AG09309 (cell line): ENCODE measurements at regions not wholly inside any gene's neighbourhood (a gene's known extent, or its start where the extent isn't known, plus 50 kb on each side); places are given as distances from the start of the nearest gene placed in this dataset.

ENCODE experiments used
- DNase-seq: peaks from one replicate; pipeline ENCODE4 v3.0.0-alpha.2; 2010; ENCODE audit warnings: low read depth
- H3K4me3 ChIP-seq: 2 replicates; pipeline ENCODE4 v1.5.1; 2011; ENCODE audit warnings: mild to moderate bottlenecking, low read depth, low read length, moderate library complexity; ENCODE audit not compliant: control insufficient read depth
- TF ChIP-seq, protein P1 (sequence below): IDR thresholded peaks from 2 replicates; pipeline ENCODE4 v1.5.1; 2011; ENCODE audit warnings: mild to moderate bottlenecking, low read depth, low read length, inconsistent platforms; ENCODE audit not compliant: insufficient read depth, control insufficient read depth; ENCODE audit errors: missing control alignments

DNA sequence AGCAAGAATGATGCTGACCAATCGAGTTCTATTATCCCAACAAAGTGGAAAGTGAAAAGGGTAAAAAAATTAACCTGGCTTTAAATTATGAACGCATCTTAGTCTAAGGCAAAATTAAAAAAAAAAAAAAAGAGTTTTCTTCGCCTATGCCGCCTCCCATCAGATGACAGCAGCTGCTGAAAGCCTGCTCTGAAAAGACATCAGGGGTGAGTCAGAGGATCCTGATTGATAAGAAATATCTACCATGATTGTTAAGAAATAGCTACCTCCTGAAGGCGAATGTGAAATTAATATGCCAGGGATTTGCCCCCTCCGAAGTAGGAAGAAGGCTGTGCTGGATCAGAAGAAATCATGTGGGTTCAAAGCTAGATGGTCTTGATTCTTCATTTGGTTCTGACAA, 216.8 kb upstream of the C1orf87 start:
- TF ChIP-seq, protein P1, sequence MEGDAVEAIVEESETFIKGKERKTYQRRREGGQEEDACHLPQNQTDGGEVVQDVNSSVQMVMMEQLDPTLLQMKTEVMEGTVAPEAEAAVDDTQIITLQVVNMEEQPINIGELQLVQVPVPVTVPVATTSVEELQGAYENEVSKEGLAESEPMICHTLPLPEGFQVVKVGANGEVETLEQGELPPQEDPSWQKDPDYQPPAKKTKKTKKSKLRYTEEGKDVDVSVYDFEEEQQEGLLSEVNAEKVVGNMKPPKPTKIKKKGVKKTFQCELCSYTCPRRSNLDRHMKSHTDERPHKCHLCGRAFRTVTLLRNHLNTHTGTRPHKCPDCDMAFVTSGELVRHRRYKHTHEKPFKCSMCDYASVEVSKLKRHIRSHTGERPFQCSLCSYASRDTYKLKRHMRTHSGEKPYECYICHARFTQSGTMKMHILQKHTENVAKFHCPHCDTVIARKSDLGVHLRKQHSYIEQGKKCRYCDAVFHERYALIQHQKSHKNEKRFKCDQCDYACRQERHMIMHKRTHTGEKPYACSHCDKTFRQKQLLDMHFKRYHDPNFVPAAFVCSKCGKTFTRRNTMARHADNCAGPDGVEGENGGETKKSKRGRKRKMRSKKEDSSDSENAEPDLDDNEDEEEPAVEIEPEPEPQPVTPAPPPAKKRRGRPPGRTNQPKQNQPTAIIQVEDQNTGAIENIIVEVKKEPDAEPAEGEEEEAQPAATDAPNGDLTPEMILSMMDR, result no peak
- DNase-seq, result no peak
- H3K4me3 ChIP-seq, result no peak overlapping the region

DNA sequence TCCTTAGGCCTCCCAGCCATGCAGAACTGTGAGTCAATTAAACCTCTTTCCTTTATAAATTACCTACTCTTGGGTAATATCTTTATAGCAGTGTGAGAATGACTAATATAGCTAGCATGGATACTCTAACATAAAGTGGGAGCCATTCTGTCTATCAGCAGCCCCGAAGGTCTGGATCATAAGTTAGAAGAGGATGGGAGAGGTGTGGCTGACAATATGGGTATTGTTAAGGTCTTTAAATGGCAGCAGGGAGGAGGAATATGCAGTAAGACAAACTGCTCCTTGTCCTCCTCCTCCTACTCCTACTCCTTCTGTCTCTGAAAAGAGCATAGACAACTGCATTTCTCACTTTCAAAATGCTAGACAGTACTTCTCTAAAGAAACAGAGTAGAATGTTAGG, 214.0 kb upstream of the C1orf87 start:
- DNase-seq, result no peak
- no peak overlapping the region for H3K4me3 ChIP-seq
- TF ChIP-seq, protein P1, result no peak

DNA sequence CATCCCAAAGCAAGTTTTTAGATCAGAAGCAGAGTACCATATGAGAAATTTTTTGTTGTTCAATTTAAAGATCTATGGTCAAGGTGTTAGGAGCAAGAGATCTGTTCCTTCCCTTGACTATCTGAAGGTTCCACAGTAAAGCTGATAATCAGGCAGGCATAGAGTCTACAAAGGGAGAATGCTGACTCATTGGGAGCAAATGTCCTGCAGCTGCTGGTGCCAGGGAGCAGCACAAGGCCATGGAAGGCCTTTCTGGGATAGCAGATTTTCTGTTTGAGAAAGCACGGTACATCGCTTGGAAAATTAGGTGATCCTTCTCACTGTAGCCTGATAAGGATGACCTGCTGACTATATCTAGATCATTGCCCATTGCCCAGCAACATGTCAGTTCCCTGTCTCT, 210.1 kb upstream of the C1orf87 start:
- no peak for DNase-seq
- H3K4me3 ChIP-seq, result no peak overlapping the region
- TF ChIP-seq, protein P1, result no peak

DNA sequence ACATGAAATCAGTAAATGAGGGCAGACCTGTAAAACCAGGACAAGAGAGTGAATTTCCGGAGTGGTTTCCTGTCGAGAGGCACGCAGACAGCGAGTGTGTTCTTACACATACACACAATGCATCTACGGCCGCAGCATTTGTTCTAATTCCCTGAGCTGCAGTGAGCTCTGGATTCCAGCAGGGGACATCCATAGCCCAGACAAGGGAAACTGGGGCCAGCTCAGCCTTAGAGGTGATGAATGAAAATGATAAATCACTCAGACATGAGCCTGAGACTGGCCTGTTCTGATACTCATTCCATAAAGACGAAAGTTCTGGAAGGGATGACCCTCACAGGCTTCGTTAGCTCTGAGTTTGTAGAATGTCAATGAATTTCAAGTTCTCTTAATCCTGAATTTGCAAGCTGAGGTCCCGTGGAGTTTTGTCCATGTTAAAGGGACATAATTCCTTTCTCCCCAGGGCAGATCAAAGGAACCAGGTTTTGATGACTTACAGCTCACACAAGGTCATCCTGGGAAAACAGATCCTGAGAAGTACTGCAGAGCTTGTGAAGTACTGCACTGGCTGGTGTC, 207.9 kb upstream of the C1orf87 start:
- TF ChIP-seq, protein P1, result peak; percentile 95
- H3K4me3 ChIP-seq, result no peak overlapping the region
- DNase-seq, result no peak

DNA sequence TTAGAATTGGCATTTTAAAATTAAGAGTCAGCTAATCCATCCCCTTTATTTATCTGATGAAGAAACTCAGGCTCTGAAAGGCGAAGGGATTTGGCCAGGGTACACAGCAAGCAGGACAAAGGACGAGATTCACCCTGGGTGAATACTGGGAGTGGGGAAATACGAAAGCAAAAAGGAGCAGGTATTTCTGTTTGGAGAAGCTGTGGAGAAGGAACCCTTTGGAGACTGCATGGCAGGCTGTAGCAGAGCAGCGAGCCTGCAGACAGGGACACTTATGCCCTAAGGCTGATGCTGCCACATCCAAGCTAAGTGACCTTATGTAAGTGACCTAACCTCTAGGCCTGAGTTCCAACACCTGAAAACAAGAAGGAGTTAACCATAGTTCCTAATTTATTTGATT, 207.2 kb upstream of the C1orf87 start:
- H3K4me3 ChIP-seq, result no peak overlapping the region
- DNase-seq, result no peak
- TF ChIP-seq, protein P1, result no peak

DNA sequence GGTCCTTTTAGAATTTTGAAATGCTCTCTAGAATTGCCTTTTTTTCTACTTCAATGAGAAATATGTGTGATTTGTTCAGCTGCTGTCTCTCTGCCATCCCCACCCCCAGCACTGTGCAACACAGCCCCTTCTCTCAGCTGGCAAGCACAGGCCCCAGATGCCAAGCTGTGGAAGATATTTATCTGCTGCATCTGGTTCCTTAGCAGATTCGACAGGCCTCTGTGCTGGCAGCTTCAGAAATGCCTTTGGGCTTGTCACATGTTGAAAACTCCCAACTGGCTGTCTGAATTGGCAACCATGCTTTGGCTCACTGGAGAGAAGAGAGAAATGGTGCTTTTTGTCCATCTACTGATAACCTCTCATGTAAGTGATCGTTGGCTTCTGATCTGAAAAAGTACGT, 206.7 kb upstream of the C1orf87 start:
- H3K4me3 ChIP-seq, result no peak overlapping the region
- TF ChIP-seq, protein P1, result no peak
- DNase-seq, result no peak

DNA sequence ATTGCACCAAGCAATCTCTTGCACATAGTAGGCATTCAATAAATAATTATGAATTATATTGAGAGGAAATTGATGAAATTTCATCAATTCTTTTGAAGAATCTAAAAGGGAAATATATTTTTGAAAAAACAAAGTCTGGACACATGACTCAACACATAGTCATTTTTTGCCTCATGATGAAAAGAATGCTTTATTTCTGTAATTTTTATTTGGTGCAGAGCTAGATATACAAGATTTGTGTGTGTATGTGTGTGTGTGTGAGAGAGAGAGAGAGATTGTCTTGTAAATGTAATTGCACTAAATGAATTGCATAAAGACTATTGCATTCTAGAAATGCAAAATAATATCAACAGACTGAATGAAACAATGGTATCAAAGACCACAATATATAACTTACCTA, 206.2 kb upstream of the C1orf87 start:
- peak; percentile 53 for DNase-seq
- H3K4me3 ChIP-seq, result no peak overlapping the region
- TF ChIP-seq, protein P1, result no peak
